ENCODE measurements at regions not wholly inside any gene's neighbourhood (a gene's known extent, or its start where the extent isn't known, plus 50 kb on each side); places are given as distances from the start of the nearest gene placed in this dataset.

- FAIRE-seq (peak; percentile 13), DNase-seq (ENCODE audit: low read depth, low spot score) (no peak)
- Histone ChIP-seq H4K20me1 (ENCODE audit: control insufficient read depth, extremely low read depth, insufficient read depth, low read length) (peaks cover 2% of the 10 kb centered on the region), H2AFZ (ENCODE audit: control insufficient read depth, low read length) (no peak overlapping the region), H3K9me1 (ENCODE audit: control insufficient read depth, extremely low read depth, insufficient read depth, low read length) (peaks cover 2% of the 10 kb centered on the region), H3K9me3 (ENCODE audit: control insufficient read depth, low read depth, low read length) (no peaks in the 10 kb centered on the region), H3K27me3 (ENCODE audit: control insufficient read depth, extremely low read depth, insufficient read depth, low read length) (no peaks in the 10 kb centered on the region), H3K4me2 (ENCODE audit: control insufficient read depth, extremely low read depth, insufficient read depth, low read depth, low read length) (no peak overlapping the region), H3K27ac (ENCODE audit: control insufficient read depth, insufficient read depth, low read length) (no peak overlapping the region), H3K79me2 (ENCODE audit: control insufficient read depth, insufficient read depth, low read length) (no peaks in the 10 kb centered on the region), H3K9ac (ENCODE audit: control insufficient read depth, extremely low read depth, insufficient read depth, low read length) (no peak overlapping the region), H3K36me3 (ENCODE audit: control insufficient read depth in 2 of 2, extremely low read depth in 1 of 2, insufficient read depth in 2 of 2, low read length in 2 of 2) (no peaks in the 10 kb centered on the region), H3K4me3 (ENCODE audit: control insufficient read depth in 2 of 3, extremely low read depth in 1 of 3, insufficient read depth in 2 of 3, low read depth in 1 of 3, low read length in 3 of 3) (no peak overlapping the region), H3K4me1 (ENCODE audit: control insufficient read depth, extremely low read depth, insufficient read depth, low read length) (peaks cover 18% of the 10 kb centered on the region)
- TF ChIP-seq EZH2 (IDR thresholded peaks at IDR 0.05; ENCODE audit: low read length) (no peak), CTCF (optimal IDR thresholded peaks at IDR 0.05 in 1 of 3, IDR thresholded peaks at IDR 0.05 in 1 of 3, conservative IDR thresholded peaks at IDR 0.05 in 1 of 3; ENCODE audit: extremely low read depth in 1 of 3, insufficient read depth in 2 of 3, low read length in 3 of 3) (no peak)
- dilution Hi-C loops (cut with MboI; ENCODE audit: extremely low pct_ligation_motif_present, low sequenced_read_pairs), result no loop called here
These were observed 96.4 kb upstream of the RAB3GAP2 start for GRCh38 chr1:220368352-220369265.

GRCh38 chr1:220367833-220368232, 95.6 kb upstream of the RAB3GAP2 start:
- no peak for TF ChIP-seq CTCF (optimal IDR thresholded peaks at IDR 0.05 in 1 of 3, IDR thresholded peaks at IDR 0.05 in 1 of 3, conservative IDR thresholded peaks at IDR 0.05 in 1 of 3; ENCODE audit: extremely low read depth in 1 of 3, insufficient read depth in 2 of 3, low read length in 3 of 3)
- no peak for TF ChIP-seq EZH2 (IDR thresholded peaks at IDR 0.05; ENCODE audit: low read length)
- H3K27ac ChIP-seq (ENCODE audit: control insufficient read depth, insufficient read depth, low read length), result no peak overlapping the region
- FAIRE-seq, result no peak
- no peak overlapping the region for H3K4me3 ChIP-seq (ENCODE audit: control insufficient read depth in 2 of 3, extremely low read depth in 1 of 3, insufficient read depth in 2 of 3, low read depth in 1 of 3, low read length in 3 of 3)
- H3K9me1 ChIP-seq (ENCODE audit: control insufficient read depth, extremely low read depth, insufficient read depth, low read length), result peaks cover 2% of the 10 kb centered on the region
- no peaks in the 10 kb centered on the region for H3K27me3 ChIP-seq (ENCODE audit: control insufficient read depth, extremely low read depth, insufficient read depth, low read length)
- H3K4me1 ChIP-seq (ENCODE audit: control insufficient read depth, extremely low read depth, insufficient read depth, low read length), result peaks cover 18% of the 10 kb centered on the region
- H4K20me1 ChIP-seq (ENCODE audit: control insufficient read depth, extremely low read depth, insufficient read depth, low read length), result peaks cover 2% of the 10 kb centered on the region
- DNase-seq (ENCODE audit: low read depth, low spot score), result no peak
- H3K9ac ChIP-seq (ENCODE audit: control insufficient read depth, extremely low read depth, insufficient read depth, low read length), result no peak overlapping the region
- H3K4me2 ChIP-seq (ENCODE audit: control insufficient read depth, extremely low read depth, insufficient read depth, low read depth, low read length), result no peak overlapping the region
- H2AFZ ChIP-seq (ENCODE audit: control insufficient read depth, low read length), result no peak overlapping the region
- H3K9me3 ChIP-seq (ENCODE audit: control insufficient read depth, low read depth, low read length), result no peaks in the 10 kb centered on the region
- no peaks in the 10 kb centered on the region for H3K79me2 ChIP-seq (ENCODE audit: control insufficient read depth, insufficient read depth, low read length)
- dilution Hi-C loops (cut with MboI; ENCODE audit: extremely low pct_ligation_motif_present, low sequenced_read_pairs), result no loop called here
- H3K36me3 ChIP-seq (ENCODE audit: control insufficient read depth in 2 of 2, extremely low read depth in 1 of 2, insufficient read depth in 2 of 2, low read length in 2 of 2), result no peaks in the 10 kb centered on the region
